CD14-positive monocyte (primary cell): ENCODE measurements at regions not wholly inside any gene's neighbourhood (a gene's known extent, or its start where the extent isn't known, plus 50 kb on each side); places are given as distances from the start of the nearest gene placed in this dataset.

Experiments
- DNase-seq, 3 donors: peaks; one replicate each; pipeline ENCODE4 v3.0.0-alpha.2; 2011 to 2022
- H2AFZ ChIP-seq: 2 replicates; pipeline ENCODE4 v1.6.0; 2012; ENCODE audit warnings: mild to moderate bottlenecking, low read depth, low read length, inconsistent platforms; ENCODE audit not compliant: insufficient read depth, poor library complexity, severe bottlenecking
- H3K27ac ChIP-seq, 2 donors: 1 replicate in 1 of 2; 2 replicates in 1 of 2; pipeline ENCODE4 v1.5.1; 2012 to 2013; ENCODE audit warnings: low read length in 2 of 2, control low read depth in 1 of 2, inconsistent platforms in 1 of 2, low read depth in 1 of 2, mild to moderate bottlenecking in 1 of 2
- H3K27me3 ChIP-seq, 2 donors: one replicate each; pipeline versions ENCODE4 v1.6.0 to v1.6.1; 2011 to 2013; ENCODE audit warnings: low read length in 2 of 2; ENCODE audit not compliant: control insufficient read depth in 2 of 2, insufficient read depth in 2 of 2
- H3K36me3 ChIP-seq, 2 donors: replicated peaks in 1 of 2; 1 replicate in 1 of 2; 2 replicates in 1 of 2; pipeline versions ENCODE4 v1.5.1 to v1.6.1; 2012 to 2013; ENCODE audit warnings: low read length in 2 of 2, control low read depth in 1 of 2, inconsistent platforms in 1 of 2, mild to moderate bottlenecking in 1 of 2; ENCODE audit not compliant: insufficient read depth in 2 of 2, control insufficient read depth in 1 of 2
- H3K4me1 ChIP-seq, 2 donors: 1 replicate in 1 of 2; 2 replicates in 1 of 2; pipeline versions ENCODE4 v1.5.1 to v1.6.1; 2012 to 2013; ENCODE audit warnings: low read length in 2 of 2, control low read depth in 1 of 2, inconsistent platforms in 1 of 2, mild to moderate bottlenecking in 1 of 2, moderate library complexity in 1 of 2; ENCODE audit not compliant: insufficient read depth in 2 of 2, control insufficient read depth in 1 of 2
- H3K4me2 ChIP-seq: replicated peaks from 2 replicates; pipeline ENCODE3; 2012; ENCODE audit warnings: low read length, moderate library complexity, mild to moderate bottlenecking; ENCODE audit not compliant: poor library complexity, severe bottlenecking; ENCODE audit errors: extremely low read depth
- H3K4me3 ChIP-seq, 3 experiments: fragments of 200-600 bp in 1 of 3; sonication (generic) in 1 of 3; replicated peaks in 1 of 3; 1 replicate in 2 of 3; 2 replicates in 1 of 3; pipeline ENCODE4 v1.5.1; 2011 to 2013; ENCODE audit warnings: low read length in 3 of 3, mild to moderate bottlenecking in 3 of 3, control low read depth in 2 of 3, low read depth in 2 of 3, inconsistent platforms in 1 of 3, moderate library complexity in 1 of 3
- H3K79me2 ChIP-seq: 2 replicates; pipeline ENCODE4 v1.6.0; 2012; ENCODE audit warnings: mild to moderate bottlenecking, control low read depth, inconsistent platforms, low read length, moderate library complexity; ENCODE audit not compliant: insufficient read depth
- H3K9ac ChIP-seq: 2 replicates; pipeline ENCODE4 v1.6.0; 2017; ENCODE audit warnings: low read length, mild to moderate bottlenecking; ENCODE audit not compliant: insufficient read depth, poor library complexity, severe bottlenecking
- H3K9me3 ChIP-seq, 2 donors: replicated peaks in 1 of 2; 1 replicate in 1 of 2; 2 replicates in 1 of 2; pipeline versions ENCODE4 v1.5.1 to v1.6.1; 2012 to 2013; ENCODE audit warnings: low read length in 2 of 2, control low read depth in 1 of 2; ENCODE audit not compliant: control insufficient read depth in 1 of 2, insufficient read depth in 1 of 2
- H4K20me1 ChIP-seq: 2 replicates; pipeline ENCODE4 v1.6.0; 2012; ENCODE audit warnings: mild to moderate bottlenecking, low read length, control low read depth, moderate library complexity; ENCODE audit not compliant: insufficient read depth
- H3K27ac Mint-ChIP-seq, 7 donors: one replicate each; pipeline ENCODE4 v1.8.0; 2020; ENCODE audit warnings: mild to moderate bottlenecking in 7 of 7, mixed read lengths in 7 of 7, moderate library complexity in 6 of 7, inconsistent platforms in 2 of 7
- H3K27me3 Mint-ChIP-seq, 3 donors: one replicate each; pipeline ENCODE4 v1.8.0; 2021 to 2022; ENCODE audit warnings: low read depth in 3 of 3, mild to moderate bottlenecking in 3 of 3, mixed read lengths in 3 of 3, moderate library complexity in 3 of 3, inconsistent platforms in 1 of 3
- H3K36me3 Mint-ChIP-seq, 2 donors: one replicate each; pipeline ENCODE4 v1.8.0; 2020; ENCODE audit warnings: mixed read lengths in 2 of 2, inconsistent platforms in 1 of 2, mild to moderate bottlenecking in 1 of 2
- H3K4me1 Mint-ChIP-seq: one replicate; pipeline ENCODE4 v1.8.0; 2020; ENCODE audit warnings: mild to moderate bottlenecking, mixed read lengths
- H3K4me3 Mint-ChIP-seq, 2 donors: one replicate each; pipeline ENCODE4 v1.8.0; 2020; ENCODE audit warnings: mild to moderate bottlenecking in 2 of 2, mixed read lengths in 2 of 2, moderate library complexity in 1 of 2
- H3K9me3 Mint-ChIP-seq, 7 donors: one replicate each; pipeline ENCODE4 v1.8.0; 2020 to 2022; ENCODE audit warnings: mixed read lengths in 7 of 7, mild to moderate bottlenecking in 6 of 7, moderate library complexity in 6 of 7, inconsistent platforms in 2 of 7
- CTCF ChIP-seq: fragments of 200-600 bp; IDR thresholded peaks from one replicate; pipeline ENCODE4 v1.8.0; 2022; ENCODE audit warnings: antibody characterized with exemption, mild to moderate bottlenecking
- WGBS: methylation state at CpG from one replicate; pipeline ENCODE4 v1.1.5; 2013; ENCODE audit warnings: missing lambda C conversion rate; ENCODE audit not compliant: insufficient coverage; 5-methylcytosine and 5-hydroxymethylcytosine counted together
- intact Hi-C, 2 donors: fragments of 100-400 bp; cut with micrococcal nuclease; formaldehyde crosslinking; loops; one replicate each; pipeline versions ENCODE4 v1.15.0 to v1.15.1; 2023

DNA sequence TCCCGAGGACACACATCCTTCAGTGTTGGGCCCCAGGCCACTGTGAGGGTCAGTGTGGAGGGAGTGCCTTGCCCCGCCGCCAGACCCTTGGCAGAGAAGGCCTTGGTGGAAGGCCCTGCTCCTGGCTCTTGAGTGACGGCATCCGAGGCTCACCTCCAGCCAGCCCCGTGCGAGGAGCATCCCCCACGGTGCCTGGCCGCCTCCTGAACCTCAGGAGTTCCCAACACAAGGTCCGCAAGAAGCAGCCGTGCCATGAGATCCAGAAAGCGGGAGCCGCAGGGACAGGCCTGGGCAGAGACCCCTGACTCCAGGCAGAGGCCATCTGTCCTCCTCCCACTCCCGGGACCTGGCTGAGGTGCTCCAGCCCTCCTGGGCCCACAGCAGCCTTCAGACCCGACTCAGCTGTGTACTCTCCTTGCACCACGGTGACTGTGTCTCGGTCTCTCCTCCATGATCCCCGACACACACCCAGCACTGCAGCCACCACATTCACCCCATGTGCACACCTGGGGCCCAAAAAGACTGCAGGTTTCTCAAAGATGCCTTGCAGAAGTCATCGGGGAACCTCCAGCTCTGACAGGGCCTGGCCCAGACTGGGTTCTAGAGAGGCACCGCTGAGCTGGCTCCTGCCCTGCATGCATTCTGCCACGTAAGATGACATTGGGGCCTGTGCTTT is 870.2 kb downstream of the BRD1 start:
- Mint-ChIP-seq H3K36me3 (no peaks in the 10 kb centered on the region), H3K27me3 (peaks cover 0 to 4% (median 3%) of the 10 kb centered on the region in 3 donors), H3K27ac (no peak overlapping the region), H3K9me3 (peaks cover 14 to 24% (median 19%) of the 10 kb centered on the region in 7 donors), H3K4me3 (peak overlapping the region in 1 of 2 donors; percentile 29), H3K4me1 (no peaks in the 10 kb centered on the region)
- H4K20me1 ChIP-seq, result no peaks in the 10 kb centered on the region
- H3K9ac ChIP-seq, result no peak overlapping the region
- intact Hi-C loops, result no loop called here
- TF ChIP-seq CTCF, result no peak
- no peak overlapping the region for H3K27ac ChIP-seq
- H3K4me3 ChIP-seq, result no peak overlapping the region
- peaks cover 0 to 26% of the 10 kb centered on the region in 2 donors for H3K9me3 ChIP-seq
- no peak overlapping the region for H2AFZ ChIP-seq
- no peak for DNase-seq
- 87% methylated on average over 20 of the region's 21 CpGs for WGBS
- no peaks in the 10 kb centered on the region for H3K4me1 ChIP-seq
- no peaks in the 10 kb centered on the region for H3K36me3 ChIP-seq
- no peaks in the 10 kb centered on the region for H3K79me2 ChIP-seq
- no peaks in the 10 kb centered on the region for H3K27me3 ChIP-seq
- no peak overlapping the region for H3K4me2 ChIP-seq

DNA sequence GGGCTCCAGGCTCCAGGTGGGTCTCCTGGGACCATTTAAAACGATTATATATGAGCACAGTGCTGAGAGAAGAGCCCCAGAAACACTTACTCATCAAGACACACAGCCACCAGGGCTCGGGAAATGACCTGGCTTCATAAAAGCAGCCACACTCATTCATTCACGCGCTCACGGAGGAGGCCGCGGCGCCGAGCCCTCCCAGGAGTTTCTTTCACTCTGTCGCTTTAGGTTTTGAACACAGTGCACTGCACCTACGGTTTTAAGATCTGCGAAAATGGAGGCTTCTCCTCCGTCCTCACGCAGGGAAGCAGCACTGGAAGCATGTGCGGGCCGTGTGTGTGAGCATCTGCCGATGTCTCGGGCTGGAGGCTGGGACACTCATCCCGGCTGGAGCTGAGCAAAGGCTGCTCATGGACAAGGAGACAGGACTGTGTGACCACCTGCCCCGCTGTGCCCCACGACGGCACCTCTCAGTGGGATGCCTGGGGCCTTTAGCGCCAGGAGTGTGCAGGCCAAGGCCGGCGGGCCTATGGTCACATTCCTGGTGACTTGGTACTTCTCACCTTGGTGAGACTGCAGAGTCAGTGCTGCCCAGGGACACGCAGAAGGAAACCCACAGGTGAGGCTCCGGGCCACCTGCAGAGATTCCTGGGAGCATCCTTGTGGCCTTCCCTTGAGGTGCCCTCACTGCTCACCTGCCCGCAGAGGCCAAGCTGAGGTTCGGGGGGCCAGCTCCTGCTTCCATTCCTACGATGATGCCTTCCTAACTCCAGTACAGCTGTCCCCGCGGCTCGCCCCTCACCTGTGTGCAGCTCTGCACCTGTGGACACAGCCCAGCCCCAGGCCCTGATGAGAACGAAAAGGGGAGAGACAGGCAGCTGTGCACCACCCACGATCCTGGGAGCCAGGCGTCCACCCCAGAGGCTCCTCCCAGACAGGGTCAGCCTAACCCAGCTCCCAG is 872.0 kb downstream of the BRD1 start:
- no peaks in the 10 kb centered on the region for H3K4me1 ChIP-seq
- no peak overlapping the region for H3K27ac Mint-ChIP-seq
- no peak overlapping the region for H3K4me2 ChIP-seq
- intact Hi-C loops, result no loop called here
- TF ChIP-seq CTCF, result no peak
- H3K36me3 ChIP-seq, result no peaks in the 10 kb centered on the region
- no peak overlapping the region for H3K4me3 ChIP-seq
- H3K9ac ChIP-seq, result no peak overlapping the region
- no peak for DNase-seq
- H3K79me2 ChIP-seq, result no peaks in the 10 kb centered on the region
- peaks cover 9 to 20% (median 16%) of the 10 kb centered on the region in 7 donors for H3K9me3 Mint-ChIP-seq
- H3K27me3 Mint-ChIP-seq, result peaks cover 0 to 4% (median 2%) of the 10 kb centered on the region in 3 donors
- no peaks in the 10 kb centered on the region for H3K36me3 Mint-ChIP-seq
- H3K27ac ChIP-seq, result no peak overlapping the region
- no peaks in the 10 kb centered on the region for H3K27me3 ChIP-seq
- no peak overlapping the region for H2AFZ ChIP-seq
- no peak overlapping the region for H3K4me3 Mint-ChIP-seq
- no peaks in the 10 kb centered on the region for H4K20me1 ChIP-seq
- peaks cover 0 to 14% of the 10 kb centered on the region in 2 donors for H3K9me3 ChIP-seq
- 94% methylated on average over 36 of the region's 36 CpGs for WGBS
- H3K4me1 Mint-ChIP-seq, result no peaks in the 10 kb centered on the region
